GM10266 (cell line): ENCODE measurements at regions not wholly inside any gene's neighbourhood (a gene's known extent, or its start where the extent isn't known, plus 50 kb on each side); places are given as distances from the start of the nearest gene placed in this dataset.
"Not testable (repeated sequence)": the region's sequence is repeated elsewhere in the genome, so short reads cannot be mapped to it uniquely, and the experiment has no call there.

ENCODE experiments used
- DNase-seq: peaks from one replicate; pipeline ENCODE4 v3.0.0; 2012; ENCODE audit errors: extremely low spot score
- CTCF ChIP-seq: IDR thresholded peaks from 2 replicates; pipeline ENCODE4 v1.5.1; 2012; ENCODE audit warnings: mild to moderate bottlenecking, low read depth; ENCODE audit not compliant: control insufficient read depth, insufficient read depth; ENCODE audit errors: missing control alignments

GRCh38 chr20:40279390-40279789 lies 409.6 kb downstream of the MAFB start:
- no peak for DNase-seq
- no peak for TF ChIP-seq CTCF

GRCh38 chr20:40278673-40279072 lies 410.4 kb downstream of the MAFB start:
- no peak for DNase-seq
- TF ChIP-seq CTCF = no peak

- TF ChIP-seq CTCF = no peak
- no peak for DNase-seq
Measured at GRCh38 chr20:40276301-40276700, 412.7 kb downstream of the MAFB start.

GRCh38 chr20:40275738-40276137 lies 413.3 kb downstream of the MAFB start:
- no peak for DNase-seq
- TF ChIP-seq CTCF = no peak

- DNase-seq = no peak
- no peak for TF ChIP-seq CTCF
Measured at GRCh38 chr20:40274912-40275533, 414.0 kb downstream of the MAFB start.

- DNase-seq = not testable (repeated sequence)
Measured at GRCh38 chr20:40269274-40269673, 419.8 kb downstream of the MAFB start.

- DNase-seq = no peak
- TF ChIP-seq CTCF = no peak
Measured at GRCh38 chr20:40268321-40269075, 420.5 kb downstream of the MAFB start.
